Parathyroid adenoma (tissue), 2 donors: ENCODE measurements at regions not wholly inside any gene's neighbourhood (a gene's known extent, or its start where the extent isn't known, plus 50 kb on each side); places are given as distances from the start of the nearest gene placed in this dataset.

Experiments used
- H2AFZ ChIP-seq: fragments of 300-600 bp; sonication (generic); one replicate; pipeline ENCODE4 v1.7.0; 2017; ENCODE audit warnings: antibody characterized with exemption, mild to moderate bottlenecking
- H3K27ac ChIP-seq: fragments of 300-600 bp; sonication (generic); one replicate; pipeline ENCODE4 v1.7.0; 2017
- H3K27me3 ChIP-seq: fragments of 300-600 bp; sonication (generic); one replicate; pipeline ENCODE4 v1.7.0; 2017; ENCODE audit warnings: low read length; ENCODE audit not compliant: control insufficient read depth, insufficient read depth
- H3K36me3 ChIP-seq: fragments of 300-600 bp; sonication (generic); one replicate; pipeline ENCODE4 v1.7.0; 2017; ENCODE audit warnings: low read length; ENCODE audit not compliant: control insufficient read depth, insufficient read depth
- H3K4me1 ChIP-seq: fragments of 300-600 bp; sonication (generic); one replicate; pipeline ENCODE4 v1.7.0; 2017; ENCODE audit warnings: control low read depth
- H3K4me2 ChIP-seq: fragments of 300-600 bp; sonication (generic); one replicate; pipeline ENCODE4 v1.7.0; 2017; ENCODE audit warnings: low read length
- H3K4me3 ChIP-seq: fragments of 300-600 bp; sonication (generic); one replicate; pipeline ENCODE4 v1.7.0; 2017; ENCODE audit warnings: low read depth, low read length
- H3K79me2 ChIP-seq: fragments of 300-600 bp; sonication (generic); one replicate; pipeline ENCODE4 v1.7.0; 2017; ENCODE audit warnings: control low read depth
- H3K9ac ChIP-seq: fragments of 300-600 bp; sonication (generic); one replicate; pipeline ENCODE4 v1.7.0; 2017; ENCODE audit warnings: mild to moderate bottlenecking
- H3K9me3 ChIP-seq: fragments of 300-600 bp; sonication (generic); one replicate; pipeline ENCODE4 v1.7.0; 2017; ENCODE audit warnings: low read length; ENCODE audit not compliant: control insufficient read depth
- TF ChIP-seq, protein P1 (sequence below): fragments of 300-600 bp; sonication (generic); IDR thresholded peaks from one replicate; pipeline ENCODE4 v1.7.0; 2017; ENCODE audit warnings: antibody characterized with exemption, mild to moderate bottlenecking
- donor health status: primary hyperparathyroidism.

DNA sequence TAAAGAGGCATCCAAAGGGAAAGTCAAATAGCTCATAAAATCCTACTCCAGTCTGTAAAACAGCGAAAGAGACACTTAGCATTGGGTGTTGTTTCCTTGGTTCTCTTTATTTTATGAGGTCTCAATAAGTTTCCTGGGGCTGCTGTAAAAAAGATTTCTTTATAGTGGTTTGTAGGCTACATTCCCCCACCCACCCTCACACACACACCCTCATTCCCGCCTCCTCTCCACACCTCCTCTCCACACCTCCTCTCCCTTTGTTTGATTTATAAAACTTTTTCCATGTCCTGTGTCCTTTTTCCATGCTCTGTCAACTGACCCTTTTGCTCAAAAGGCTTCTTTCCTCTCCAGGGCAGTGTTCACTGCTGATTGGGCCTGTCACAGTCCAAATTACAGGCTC is 178.9 kb upstream of the SOX9 start:
- TF ChIP-seq, protein P1, sequence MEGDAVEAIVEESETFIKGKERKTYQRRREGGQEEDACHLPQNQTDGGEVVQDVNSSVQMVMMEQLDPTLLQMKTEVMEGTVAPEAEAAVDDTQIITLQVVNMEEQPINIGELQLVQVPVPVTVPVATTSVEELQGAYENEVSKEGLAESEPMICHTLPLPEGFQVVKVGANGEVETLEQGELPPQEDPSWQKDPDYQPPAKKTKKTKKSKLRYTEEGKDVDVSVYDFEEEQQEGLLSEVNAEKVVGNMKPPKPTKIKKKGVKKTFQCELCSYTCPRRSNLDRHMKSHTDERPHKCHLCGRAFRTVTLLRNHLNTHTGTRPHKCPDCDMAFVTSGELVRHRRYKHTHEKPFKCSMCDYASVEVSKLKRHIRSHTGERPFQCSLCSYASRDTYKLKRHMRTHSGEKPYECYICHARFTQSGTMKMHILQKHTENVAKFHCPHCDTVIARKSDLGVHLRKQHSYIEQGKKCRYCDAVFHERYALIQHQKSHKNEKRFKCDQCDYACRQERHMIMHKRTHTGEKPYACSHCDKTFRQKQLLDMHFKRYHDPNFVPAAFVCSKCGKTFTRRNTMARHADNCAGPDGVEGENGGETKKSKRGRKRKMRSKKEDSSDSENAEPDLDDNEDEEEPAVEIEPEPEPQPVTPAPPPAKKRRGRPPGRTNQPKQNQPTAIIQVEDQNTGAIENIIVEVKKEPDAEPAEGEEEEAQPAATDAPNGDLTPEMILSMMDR = no peak
- Histone ChIP-seq H3K36me3 (no peaks in the 10 kb centered on the region), H3K79me2 (no peaks in the 10 kb centered on the region), H3K4me2 (no peak overlapping the region), H3K4me1 (no peaks in the 10 kb centered on the region), H3K9ac (no peak overlapping the region), H3K27me3 (no peaks in the 10 kb centered on the region), H3K4me3 (no peak overlapping the region), H2AFZ (no peak overlapping the region), H3K9me3 (no peaks in the 10 kb centered on the region), H3K27ac (no peak overlapping the region)

- Histone ChIP-seq H3K27ac (no peak overlapping the region), H3K79me2 (no peaks in the 10 kb centered on the region), H3K9ac (no peak overlapping the region), H3K4me2 (no peak overlapping the region), H3K27me3 (no peaks in the 10 kb centered on the region), H3K4me1 (no peaks in the 10 kb centered on the region), H2AFZ (no peak overlapping the region), H3K4me3 (no peak overlapping the region), H3K36me3 (no peaks in the 10 kb centered on the region), H3K9me3 (no peaks in the 10 kb centered on the region)
- TF ChIP-seq, protein P1 = no peak
Observed at GRCh38 chr17:71942626-71943025, 178.2 kb upstream of the SOX9 start.

GRCh38 chr17:71948703-71949422 is 172.0 kb upstream of the SOX9 start:
- no peaks in the 10 kb centered on the region for H3K79me2 ChIP-seq
- no peaks in the 10 kb centered on the region for H3K4me1 ChIP-seq
- H3K4me2 ChIP-seq = no peak overlapping the region
- H2AFZ ChIP-seq = no peak overlapping the region
- H3K36me3 ChIP-seq = no peaks in the 10 kb centered on the region
- no peak overlapping the region for H3K9ac ChIP-seq
- TF ChIP-seq, protein P1 = no peak
- no peak overlapping the region for H3K4me3 ChIP-seq
- no peak overlapping the region for H3K27ac ChIP-seq
- H3K27me3 ChIP-seq = no peaks in the 10 kb centered on the region
- no peaks in the 10 kb centered on the region for H3K9me3 ChIP-seq

DNA sequence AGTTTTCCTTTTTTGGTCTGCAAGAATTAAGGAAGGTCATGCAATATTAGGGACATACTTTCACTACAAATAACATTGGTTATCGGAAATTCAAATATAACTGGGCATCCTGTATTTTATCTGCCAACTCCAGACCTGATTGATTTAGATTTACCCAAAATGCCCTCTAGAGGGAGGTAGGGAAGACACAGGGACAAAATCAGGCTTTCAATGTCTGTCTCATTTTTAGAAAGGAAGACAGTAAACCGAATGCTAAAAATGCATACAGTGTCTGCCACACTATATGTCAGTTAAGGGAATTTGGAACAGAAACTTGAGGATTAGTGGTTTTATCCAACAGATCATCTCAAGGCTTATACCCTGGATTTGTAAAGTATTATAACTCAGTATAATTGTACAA is 161.7 kb upstream of the SOX9 start:
- Histone ChIP-seq H3K9ac (no peak overlapping the region), H3K4me1 (no peaks in the 10 kb centered on the region), H3K4me3 (no peak overlapping the region), H3K9me3 (no peaks in the 10 kb centered on the region), H2AFZ (no peak overlapping the region), H3K79me2 (no peaks in the 10 kb centered on the region), H3K4me2 (no peak overlapping the region), H3K27ac (no peak overlapping the region), H3K36me3 (no peaks in the 10 kb centered on the region), H3K27me3 (no peaks in the 10 kb centered on the region)
- TF ChIP-seq, protein P1 = no peak

GRCh38 chr17:71963351-71963750 is 157.5 kb upstream of the SOX9 start:
- Histone ChIP-seq H3K9ac (no peak overlapping the region), H2AFZ (no peak overlapping the region), H3K79me2 (no peaks in the 10 kb centered on the region), H3K27me3 (peaks cover 3% of the 10 kb centered on the region), H3K4me2 (no peak overlapping the region), H3K9me3 (no peaks in the 10 kb centered on the region), H3K27ac (no peak overlapping the region), H3K4me3 (no peak overlapping the region), H3K36me3 (no peaks in the 10 kb centered on the region), H3K4me1 (no peaks in the 10 kb centered on the region)
- TF ChIP-seq, protein P1 = no peak
